Small intestine (tissue), 7 donors: ENCODE measurements at regions not wholly inside any gene's neighbourhood (a gene's known extent, or its start where the extent isn't known, plus 50 kb on each side); places are given as distances from the start of the nearest gene placed in this dataset.
A peak's percentile ranks its signal among the peaks of the same experiment; 100 is the strongest.

Experiments used
- DNase-seq, 2 donors: peaks; one replicate each; pipeline versions ENCODE4 v3.0.0 to v3.0.0-alpha.2; 2013
- FAIRE-seq: peaks from 2 replicates; lab custom pipeline; 2012; peaks lifted over from hg19 to GRCh38; lab: Jason Lieb, UNC
- H3K27ac ChIP-seq, 3 donors: one replicate each; pipeline ENCODE4 v1.5.1; 2013; ENCODE audit warnings: low read length in 2 of 3, mild to moderate bottlenecking in 2 of 3, control low read depth in 1 of 3, inconsistent platforms in 1 of 3, low read depth in 1 of 3, moderate library complexity in 1 of 3
- H3K27me3 ChIP-seq, 3 donors: one replicate each; pipeline ENCODE4 v1.6.1; 2013; ENCODE audit warnings: low read length in 3 of 3, inconsistent platforms in 1 of 3; ENCODE audit not compliant: control insufficient read depth in 3 of 3, insufficient read depth in 3 of 3
- H3K36me3 ChIP-seq, 3 donors: one replicate each; pipeline ENCODE4 v1.6.1; 2013; ENCODE audit warnings: low read length in 3 of 3, inconsistent platforms in 1 of 3, low read depth in 1 of 3, mild to moderate bottlenecking in 1 of 3, moderate library complexity in 1 of 3; ENCODE audit not compliant: control insufficient read depth in 3 of 3, insufficient read depth in 2 of 3
- H3K4me1 ChIP-seq, 3 donors: one replicate each; pipeline ENCODE4 v1.6.1; 2013; ENCODE audit warnings: low read length in 2 of 3, inconsistent platforms in 1 of 3, low read depth in 1 of 3, mild to moderate bottlenecking in 1 of 3, moderate library complexity in 1 of 3; ENCODE audit not compliant: control insufficient read depth in 3 of 3, insufficient read depth in 2 of 3
- H3K4me3 ChIP-seq, 3 donors: one replicate each; pipeline ENCODE4 v1.5.1; 2013; ENCODE audit warnings: low read length in 3 of 3, control low read depth in 1 of 3, inconsistent platforms in 1 of 3, low read depth in 1 of 3, mild to moderate bottlenecking in 1 of 3, moderate library complexity in 1 of 3
- H3K9me3 ChIP-seq, 2 donors: one replicate each; pipeline ENCODE4 v1.6.1; 2013; ENCODE audit warnings: low read depth in 1 of 2, low read length in 1 of 2; ENCODE audit not compliant: control insufficient read depth in 2 of 2, insufficient read depth in 1 of 2
- WGBS, 3 donors: extraction: QIAGEN DNeasy Blood & Tissue Kit; methylation state at CpG; one replicate each; pipeline ENCODE4 v1.1.7; 2013; 5-methylcytosine and 5-hydroxymethylcytosine counted together
- donor health status: healthy with polysubstance abuse.
- donor health status: control.
- donor health status: control.
- donor health status: Bipolar disorder and iron deficiency.
- donor health status: healthy.

GRCh38 chr22:48707763-48708557, 1119.7 kb downstream of the BRD1 start:
- H3K27me3 ChIP-seq = no peaks in the 10 kb centered on the region
- no peaks in the 10 kb centered on the region for H3K9me3 ChIP-seq
- no peaks in the 10 kb centered on the region for H3K36me3 ChIP-seq
- 79 to 87% (median 85%) methylated on average over 33 to 35 of the region's 35 CpGs for WGBS, 3 donors
- H3K27ac ChIP-seq = no peak overlapping the region
- H3K4me3 ChIP-seq = no peak overlapping the region
- DNase-seq = no peak
- FAIRE-seq = no peak
- no peaks in the 10 kb centered on the region for H3K4me1 ChIP-seq

GRCh38 chr22:48706934-48707762, 1120.5 kb downstream of the BRD1 start:
- no peak for FAIRE-seq
- no peak for DNase-seq
- Histone ChIP-seq H3K4me1 (no peaks in the 10 kb centered on the region), H3K4me3 (no peak overlapping the region), H3K27me3 (no peaks in the 10 kb centered on the region), H3K27ac (no peak overlapping the region), H3K36me3 (no peaks in the 10 kb centered on the region), H3K9me3 (no peaks in the 10 kb centered on the region)
- 68 to 73% (median 69%) methylated on average over 15 of the region's 15 CpGs for WGBS, 3 donors

GRCh38 chr22:48705917-48706605, 1121.6 kb downstream of the BRD1 start:
- Histone ChIP-seq H3K36me3 (no peaks in the 10 kb centered on the region), H3K9me3 (no peaks in the 10 kb centered on the region), H3K27ac (no peak overlapping the region), H3K4me3 (no peak overlapping the region), H3K4me1 (no peaks in the 10 kb centered on the region), H3K27me3 (no peaks in the 10 kb centered on the region)
- FAIRE-seq (no peak), DNase-seq (no peak)
- WGBS, 3 donors = 80 to 85% (median 80%) methylated on average over 16 of the region's 16 CpGs

DNA sequence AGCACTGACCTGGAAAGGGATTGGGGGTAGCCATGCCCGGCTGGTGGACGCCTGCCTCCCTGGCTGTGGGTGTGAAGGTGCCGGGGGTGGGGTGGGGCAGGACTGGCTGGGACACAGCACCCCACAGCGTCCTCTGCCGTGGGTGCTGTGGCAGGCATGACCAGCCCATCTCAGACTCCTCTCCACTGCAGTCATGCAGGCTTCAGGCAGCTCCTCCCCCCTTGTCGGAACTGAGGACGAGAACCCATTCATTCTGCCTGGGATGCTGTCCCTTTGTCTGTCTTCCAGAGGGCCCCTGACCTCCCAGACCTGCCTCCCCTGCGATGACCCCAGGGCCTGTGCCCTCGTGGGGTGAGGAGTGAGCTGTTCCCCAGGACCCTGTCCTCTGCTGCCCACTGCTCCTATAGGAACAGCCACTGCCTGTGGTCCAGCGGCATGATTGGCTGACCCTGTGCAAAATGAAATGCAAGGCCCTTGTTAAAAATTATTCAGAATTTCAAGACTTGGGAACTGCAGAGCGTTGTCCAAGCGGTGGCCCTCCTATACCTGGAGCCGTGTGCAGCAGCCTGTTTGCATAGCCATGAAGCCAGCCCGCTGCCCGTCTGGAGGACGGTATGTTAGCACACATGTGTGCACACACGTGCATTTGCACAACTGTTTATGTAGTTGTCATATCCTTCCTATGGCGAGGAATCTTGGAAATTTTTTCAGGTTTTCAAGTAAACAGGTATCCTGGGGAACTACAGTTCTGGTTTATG, 1122.3 kb downstream of the BRD1 start:
- H3K4me3 ChIP-seq = no peak overlapping the region
- H3K27ac ChIP-seq = no peak overlapping the region
- no peak for DNase-seq
- no peak for FAIRE-seq
- H3K27me3 ChIP-seq = no peaks in the 10 kb centered on the region
- no peaks in the 10 kb centered on the region for H3K9me3 ChIP-seq
- 61 to 72% (median 66%) methylated on average over 18 of the region's 18 CpGs for WGBS, 3 donors
- no peaks in the 10 kb centered on the region for H3K4me1 ChIP-seq
- H3K36me3 ChIP-seq = no peaks in the 10 kb centered on the region

DNA sequence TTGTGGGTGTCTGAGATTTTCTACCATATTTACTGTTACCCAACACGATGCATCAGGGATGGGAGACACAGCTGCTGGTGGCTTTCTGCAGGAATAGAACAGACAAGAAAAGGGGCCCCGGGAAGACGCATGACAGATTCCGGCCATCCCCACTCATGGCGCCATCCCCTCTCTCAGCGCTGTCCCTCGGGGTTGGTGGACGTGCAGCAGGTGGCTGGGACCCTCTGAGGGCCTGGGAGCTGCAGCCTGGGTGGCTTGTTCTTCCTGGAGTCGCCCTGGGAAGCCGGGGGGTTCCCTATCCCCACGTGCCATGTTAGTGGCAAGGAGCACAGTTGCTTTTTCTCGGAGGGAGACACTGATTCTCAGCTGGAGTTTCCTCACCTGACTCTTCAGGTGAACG, 1123.3 kb downstream of the BRD1 start:
- Histone ChIP-seq H3K27me3 (no peaks in the 10 kb centered on the region), H3K36me3 (no peaks in the 10 kb centered on the region), H3K4me1 (no peaks in the 10 kb centered on the region), H3K9me3 (no peaks in the 10 kb centered on the region), H3K4me3 (no peak overlapping the region), H3K27ac (no peak overlapping the region)
- FAIRE-seq (no peak), DNase-seq (no peak)
- WGBS, 3 donors = 65 to 75% (median 72%) methylated on average over 13 of the region's 13 CpGs

DNA sequence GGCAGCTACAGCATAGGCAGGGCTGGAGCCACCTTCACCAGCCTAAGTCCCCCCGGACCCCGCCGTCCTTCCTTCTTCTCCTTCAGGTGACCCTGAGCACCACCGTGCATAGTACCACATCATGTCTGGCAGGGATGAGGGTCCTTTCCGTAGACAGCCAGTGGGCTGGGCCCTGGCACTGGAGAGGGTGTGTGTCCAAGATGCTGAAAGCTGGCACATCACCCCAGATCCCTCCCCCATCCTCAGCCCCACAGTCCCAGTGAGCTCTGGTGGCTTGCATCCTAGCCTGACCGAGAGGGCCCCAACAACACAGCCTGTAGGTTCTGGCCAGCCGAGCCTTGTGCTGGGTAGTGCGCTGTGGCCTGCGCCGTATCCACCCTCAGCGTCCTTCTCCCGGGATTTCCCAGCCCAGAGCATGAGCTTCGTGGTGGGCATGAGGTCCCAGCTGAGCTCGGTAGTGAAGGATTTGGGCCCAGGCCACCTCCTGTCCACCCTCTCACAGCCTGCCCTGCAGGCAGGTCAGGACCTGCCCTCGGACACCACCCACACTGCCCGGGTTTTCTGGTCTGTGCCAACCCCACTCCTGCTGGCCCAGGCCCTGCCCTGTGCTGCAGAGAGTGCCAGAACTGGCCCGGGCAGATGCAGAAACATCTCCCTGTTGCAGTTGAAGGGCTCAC, 1124.3 kb downstream of the BRD1 start:
- Histone ChIP-seq H3K36me3 (no peaks in the 10 kb centered on the region), H3K4me1 (no peaks in the 10 kb centered on the region), H3K4me3 (no peak overlapping the region), H3K27me3 (no peaks in the 10 kb centered on the region), H3K27ac (no peak overlapping the region), H3K9me3 (no peaks in the 10 kb centered on the region)
- no peak for DNase-seq
- WGBS, 3 donors = 80 to 90% (median 86%) methylated on average over 17 of the region's 17 CpGs
- FAIRE-seq = no peak

GRCh38 chr22:48702573-48703264, 1125.0 kb downstream of the BRD1 start:
- Histone ChIP-seq H3K36me3 (no peaks in the 10 kb centered on the region), H3K27me3 (no peaks in the 10 kb centered on the region), H3K9me3 (no peaks in the 10 kb centered on the region), H3K27ac (no peak overlapping the region), H3K4me1 (no peaks in the 10 kb centered on the region), H3K4me3 (no peak overlapping the region)
- DNase-seq = peak in 1 of 2 donors; percentile 11
- WGBS, 3 donors = 52 to 61% (median 58%) methylated on average over 26 of the region's 26 CpGs
- FAIRE-seq = no peak
